NB4 (cell line): ENCODE measurements at regions not wholly inside any gene's neighbourhood (a gene's known extent, or its start where the extent isn't known, plus 50 kb on each side); places are given as distances from the start of the nearest gene placed in this dataset.

Source experiments
- DNase-seq: peaks from one replicate; pipeline ENCODE4 v3.0.0; 2010; ENCODE audit warnings: low read depth
- H3K4me3 ChIP-seq: one replicate; pipeline ENCODE4 v1.5.1; 2011; ENCODE audit warnings: mild to moderate bottlenecking, low read depth, low read length, moderate library complexity
- CTCF ChIP-seq: IDR thresholded peaks from one replicate; pipeline ENCODE4 v1.5.1; 2012; ENCODE audit warnings: low read depth, low read length
- MAX ChIP-seq: IDR thresholded peaks from 2 replicates; pipeline ENCODE4 v1.6.1; 2011; ENCODE audit warnings: low read depth, low read length
- MYC ChIP-seq: IDR thresholded peaks from 2 replicates; pipeline ENCODE4 v1.6.1; 2011; ENCODE audit warnings: low read depth, low read length
- POLR2A ChIP-seq: IDR thresholded peaks from 2 replicates; pipeline ENCODE4 v1.6.1; 2011; ENCODE audit warnings: mild to moderate bottlenecking; ENCODE audit not compliant: insufficient read length; ENCODE audit errors: extremely low read depth

- TF ChIP-seq CTCF = no peak
- TF ChIP-seq MYC = no peak
- TF ChIP-seq POLR2A = no peak
- no peak for TF ChIP-seq MAX
- DNase-seq = peak; percentile 33
- H3K4me3 ChIP-seq = no peak overlapping the region
Measured at GRCh38 chr2:203804764-203805485, 62.6 kb upstream of the CTLA4 start.

GRCh38 chr2:203805486-203805838, 62.1 kb upstream of the CTLA4 start:
- TF ChIP-seq POLR2A (no peak), MAX (no peak), MYC (no peak), CTCF (no peak)
- no peak for DNase-seq

GRCh38 chr2:203806761-203807160, 60.8 kb upstream of the CTLA4 start:
- no peak for DNase-seq
- no peak overlapping the region for H3K4me3 ChIP-seq
- no peak for TF ChIP-seq POLR2A
- TF ChIP-seq MAX = no peak
- no peak for TF ChIP-seq CTCF
- TF ChIP-seq MYC = no peak

More at GRCh38 chr2:203805486-203805838, 62.1 kb upstream of the CTLA4 start:
- H3K4me3 ChIP-seq = no peak overlapping the region

- no peak overlapping the region for H3K4me3 ChIP-seq
- no peak for TF ChIP-seq MAX
- TF ChIP-seq POLR2A = no peak
- no peak for TF ChIP-seq CTCF
- no peak for TF ChIP-seq MYC
- no peak for DNase-seq
Measured at GRCh38 chr2:203808046-203808750, 59.4 kb upstream of the CTLA4 start.

- no peak overlapping the region for H3K4me3 ChIP-seq
- no peak for DNase-seq
- TF ChIP-seq MYC = no peak
- no peak for TF ChIP-seq POLR2A
- no peak for TF ChIP-seq MAX
- TF ChIP-seq CTCF = no peak
Measured at GRCh38 chr2:203809084-203809521, 58.5 kb upstream of the CTLA4 start.
